B cell (primary cell): ENCODE measurements at regions not wholly inside any gene's neighbourhood (a gene's known extent, or its start where the extent isn't known, plus 50 kb on each side); places are given as distances from the start of the nearest gene placed in this dataset.
"Not testable (repeated sequence)": the region's sequence is repeated elsewhere in the genome, so short reads cannot be mapped to it uniquely, and the experiment has no call there.

Source experiments
- CTCF ChIP-seq: fragments of 200-600 bp; IDR thresholded peaks from one replicate; pipeline ENCODE4 v1.8.0; 2022; ENCODE audit warnings: antibody characterized with exemption, mild to moderate bottlenecking
- EZH2 ChIP-seq: IDR thresholded peaks from 2 replicates; pipeline ENCODE4 v1.6.1; 2012; ENCODE audit warnings: borderline replicate concordance, low read depth, mild to moderate bottlenecking, moderate library complexity, low read length; ENCODE audit not compliant: insufficient read depth, poor library complexity, severe bottlenecking

- not testable (repeated sequence) for TF ChIP-seq EZH2, CTCF
These were observed 692.1 kb downstream of the TTLL7 start for GRCh38 chr1:83306811-83307210.
